MCF 10A (cell line): ENCODE measurements at regions not wholly inside any gene's neighbourhood (a gene's known extent, or its start where the extent isn't known, plus 50 kb on each side); places are given as distances from the start of the nearest gene placed in this dataset.

ENCODE experiments used
- BruUV-seq: library from RNA; stranded (reverse); fragments of 400-500 nt; replicated peaks from 2 replicates; lab custom pipeline; 2021; lab: Mats Ljungman, UMichigan
- CTCF ChIA-PET: fragments of 300-600 bp; sonication (Branson Sonifier 250); formaldehyde crosslinking; extraction: SDS; loops from one replicate; lab custom pipeline; 2021; ENCODE audit warnings: antibody characterized with exemption, inconsistent platforms; lab: Yijun Ruan, JAX
- POLR2A ChIA-PET: fragments of 300-600, 350-650 bp; sonication (Branson Sonifier 250); formaldehyde crosslinking; extraction: SDS; loops from one replicate; lab custom pipeline; 2020; ENCODE audit warnings: antibody characterized with exemption, inconsistent platforms; lab: Yijun Ruan, JAX
- DNase-seq: peaks from one replicate; pipeline ENCODE4 v3.0.0-alpha.2; 2018; ENCODE audit not compliant: unreplicated experiment
- H3K27ac Mint-ChIP-seq: one replicate; pipeline ENCODE4 v1.8.0; 2022; ENCODE audit warnings: mild to moderate bottlenecking, low read depth, mixed read lengths; ENCODE audit not compliant: unreplicated experiment
- H3K27me3 Mint-ChIP-seq: one replicate; pipeline ENCODE4 v1.8.0; 2022; ENCODE audit warnings: mixed read lengths; ENCODE audit not compliant: insufficient read depth, unreplicated experiment
- H3K36me3 Mint-ChIP-seq: one replicate; pipeline ENCODE4 v1.8.0; 2022; ENCODE audit warnings: mild to moderate bottlenecking, moderate library complexity, mixed read lengths; ENCODE audit not compliant: insufficient read depth, unreplicated experiment
- H3K4me1 Mint-ChIP-seq: one replicate; pipeline ENCODE4 v1.8.0; 2022; ENCODE audit warnings: mixed read lengths; ENCODE audit not compliant: insufficient read depth, unreplicated experiment
- H3K4me3 Mint-ChIP-seq: one replicate; pipeline ENCODE4 v1.8.0; 2022; ENCODE audit warnings: mild to moderate bottlenecking, moderate library complexity, mixed read lengths; ENCODE audit not compliant: unreplicated experiment
- H3K9me3 Mint-ChIP-seq: one replicate; pipeline ENCODE4 v1.8.0; 2022; ENCODE audit warnings: mixed read lengths; ENCODE audit not compliant: unreplicated experiment
- intact Hi-C: fragments of 100-400 bp; cut with micrococcal nuclease; formaldehyde crosslinking; loops from 2 replicates; pipeline ENCODE4 v1.14.1; 2022
- TF ChIP-seq, protein P1 (sequence below): fragments of 200-600 bp; IDR thresholded peaks from one replicate; pipeline ENCODE4 v1.8.0; 2022; ENCODE audit warnings: antibody characterized with exemption, mild to moderate bottlenecking; ENCODE audit not compliant: unreplicated experiment

- POLR2A ChIA-PET: no interaction called here
- no peak for DNase-seq
- Mint-ChIP-seq H3K36me3 (no peaks in the 10 kb centered on the region), H3K27me3 (no peaks in the 10 kb centered on the region), H3K4me3 (no peak overlapping the region), H3K9me3 (no peaks in the 10 kb centered on the region), H3K4me1 (peaks cover 9% of the 10 kb centered on the region), H3K27ac (no peak overlapping the region)
- TF ChIP-seq, protein P1, sequence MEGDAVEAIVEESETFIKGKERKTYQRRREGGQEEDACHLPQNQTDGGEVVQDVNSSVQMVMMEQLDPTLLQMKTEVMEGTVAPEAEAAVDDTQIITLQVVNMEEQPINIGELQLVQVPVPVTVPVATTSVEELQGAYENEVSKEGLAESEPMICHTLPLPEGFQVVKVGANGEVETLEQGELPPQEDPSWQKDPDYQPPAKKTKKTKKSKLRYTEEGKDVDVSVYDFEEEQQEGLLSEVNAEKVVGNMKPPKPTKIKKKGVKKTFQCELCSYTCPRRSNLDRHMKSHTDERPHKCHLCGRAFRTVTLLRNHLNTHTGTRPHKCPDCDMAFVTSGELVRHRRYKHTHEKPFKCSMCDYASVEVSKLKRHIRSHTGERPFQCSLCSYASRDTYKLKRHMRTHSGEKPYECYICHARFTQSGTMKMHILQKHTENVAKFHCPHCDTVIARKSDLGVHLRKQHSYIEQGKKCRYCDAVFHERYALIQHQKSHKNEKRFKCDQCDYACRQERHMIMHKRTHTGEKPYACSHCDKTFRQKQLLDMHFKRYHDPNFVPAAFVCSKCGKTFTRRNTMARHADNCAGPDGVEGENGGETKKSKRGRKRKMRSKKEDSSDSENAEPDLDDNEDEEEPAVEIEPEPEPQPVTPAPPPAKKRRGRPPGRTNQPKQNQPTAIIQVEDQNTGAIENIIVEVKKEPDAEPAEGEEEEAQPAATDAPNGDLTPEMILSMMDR: no peak
- BruUV-seq: no TSS peak
- intact Hi-C loops: no loop called here
- CTCF ChIA-PET: no interaction called here
Observed at GRCh38 chr5:87154191-87154590, 113.5 kb upstream of the RASA1 start.

GRCh38 chr5:87155106-87155505 lies 112.6 kb upstream of the RASA1 start:
- Mint-ChIP-seq H3K27me3 (no peaks in the 10 kb centered on the region), H3K4me3 (no peak overlapping the region), H3K27ac (no peak overlapping the region), H3K4me1 (peaks cover 9% of the 10 kb centered on the region), H3K36me3 (no peaks in the 10 kb centered on the region), H3K9me3 (no peaks in the 10 kb centered on the region)
- intact Hi-C loops: no loop called here
- TF ChIP-seq, protein P1: no peak
- ChIA-PET CTCF (interaction anchor here (0.9 kb wide), 1 partner anchor 17 kb away, joined by 3 read pairs; no protein-coding TSS in a partner anchor), POLR2A (interaction anchor here (0.6 kb wide), 1 partner anchor 82 kb away, joined by 3 read pairs; no protein-coding TSS in a partner anchor)
- no peak for DNase-seq
- BruUV-seq: no TSS peak

- no TSS peak for BruUV-seq
- POLR2A ChIA-PET: interaction anchor here (0.6 to 0.9 kb wide), 3 partner anchors 17 to 1925 kb away, joined by 3 to 7 read pairs (median 3); no protein-coding TSS in a partner anchor
- H3K27me3 Mint-ChIP-seq: no peaks in the 10 kb centered on the region
- H3K9me3 Mint-ChIP-seq: no peaks in the 10 kb centered on the region
- TF ChIP-seq, protein P1: no peak
- intact Hi-C loops: no loop called here
- H3K4me1 Mint-ChIP-seq: peaks cover 3% of the 10 kb centered on the region
- peak; percentile 59 for DNase-seq
- no peak overlapping the region for H3K27ac Mint-ChIP-seq
- H3K4me3 Mint-ChIP-seq: no peak overlapping the region
- CTCF ChIA-PET: no interaction called here
- no peaks in the 10 kb centered on the region for H3K36me3 Mint-ChIP-seq
Observed at GRCh38 chr5:87156631-87157030, 111.1 kb upstream of the RASA1 start.

DNA sequence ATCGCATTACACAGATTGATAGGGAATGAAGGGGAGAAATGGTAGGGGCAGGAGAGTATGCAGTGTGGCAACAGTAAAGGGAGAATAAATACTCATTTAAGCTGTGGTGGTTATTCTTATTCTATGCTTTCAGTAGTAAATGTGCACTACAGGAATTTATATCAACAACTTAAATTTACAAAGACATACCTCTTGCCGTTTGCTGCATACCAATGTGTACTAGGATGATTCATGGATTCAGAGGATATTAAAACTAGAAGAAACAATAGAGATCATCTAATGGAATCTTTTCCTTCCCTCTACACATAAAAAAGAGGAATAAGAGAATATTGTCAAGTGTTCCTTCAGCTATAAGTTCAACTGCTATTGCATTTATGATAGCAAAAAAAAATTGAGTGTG lies 103.3 kb upstream of the RASA1 start:
- Mint-ChIP-seq H3K27ac (no peak overlapping the region), H3K36me3 (no peaks in the 10 kb centered on the region), H3K27me3 (no peaks in the 10 kb centered on the region), H3K4me3 (no peak overlapping the region), H3K4me1 (peaks cover 4% of the 10 kb centered on the region), H3K9me3 (no peaks in the 10 kb centered on the region)
- TF ChIP-seq, protein P1: no peak
- intact Hi-C loops: no loop called here
- ChIA-PET POLR2A (interaction anchor here (0.6 kb wide), 1 partner anchor 251 kb away, joined by 3 read pairs; no protein-coding TSS in a partner anchor), CTCF (interaction anchor here (0.5 to 0.6 kb wide), 3 partner anchors 45 to 878 kb away, joined by 3 to 4 read pairs (median 3); no protein-coding TSS in a partner anchor)
- no TSS peak for BruUV-seq
- DNase-seq: no peak
